KMS-11 (cell line): ENCODE measurements at regions not wholly inside any gene's neighbourhood (a gene's known extent, or its start where the extent isn't known, plus 50 kb on each side); places are given as distances from the start of the nearest gene placed in this dataset.

ENCODE experiments used
- H2AFZ ChIP-seq: fragments of 200-600 bp; sonication (generic); 2 replicates; pipeline ENCODE4 v1.6.1; 2016; ENCODE audit warnings: antibody characterized with exemption, mixed run types, low read depth
- H3K27ac ChIP-seq: fragments of 200-600 bp; sonication (generic); 2 replicates; pipeline ENCODE4 v1.6.1; 2016; ENCODE audit warnings: mild to moderate bottlenecking, mixed run types
- H3K27me3 ChIP-seq: fragments of 200-600 bp; sonication (generic); 2 replicates; pipeline ENCODE4 v1.6.1; 2017; ENCODE audit warnings: mild to moderate bottlenecking, low read depth, mixed run types, moderate library complexity; ENCODE audit not compliant: insufficient read depth
- H3K36me3 ChIP-seq: fragments of 200-600 bp; sonication (generic); 2 replicates; pipeline ENCODE4 v1.6.1; 2017; ENCODE audit warnings: mild to moderate bottlenecking, mixed run types; ENCODE audit not compliant: insufficient read depth
- H3K4me1 ChIP-seq: fragments of 200-600 bp; sonication (generic); 2 replicates; pipeline ENCODE4 v1.6.1; 2016; ENCODE audit warnings: mild to moderate bottlenecking, low read depth, mixed run types; ENCODE audit not compliant: poor library complexity, severe bottlenecking
- H3K4me2 ChIP-seq: fragments of 200-600 bp; sonication (generic); 2 replicates; pipeline ENCODE4 v1.7.0; 2016; ENCODE audit warnings: mild to moderate bottlenecking, mixed run types
- H3K4me3 ChIP-seq: fragments of 200-600 bp; sonication (generic); IDR thresholded peaks from 2 replicates; pipeline ENCODE4 v1.6.1; 2017; ENCODE audit warnings: low read depth, low read length, mixed read lengths; ENCODE audit not compliant: insufficient read depth
- H3K79me2 ChIP-seq: fragments of 200-600 bp; sonication (generic); 2 replicates; pipeline ENCODE4 v1.6.1; 2016; ENCODE audit warnings: low read depth, mixed run types; ENCODE audit not compliant: insufficient read depth
- H3K9ac ChIP-seq: fragments of 200-600 bp; sonication (generic); 2 replicates; pipeline ENCODE4 v1.6.1; 2016; ENCODE audit warnings: mild to moderate bottlenecking, mixed run types
- H4K20me1 ChIP-seq: fragments of 200-600 bp; sonication (generic); 2 replicates; pipeline ENCODE4 v1.6.1; 2016; ENCODE audit warnings: mild to moderate bottlenecking, mixed run types; ENCODE audit not compliant: insufficient read depth
- TF ChIP-seq, protein P1 (sequence below): fragments of 200-600 bp; sonication (generic); conservative IDR thresholded peaks from 2 replicates; pipeline ENCODE4 v1.6.1; 2017; ENCODE audit warnings: low read depth, mild to moderate bottlenecking, antibody characterized with exemption, low read length, moderate library complexity, mixed read lengths

DNA sequence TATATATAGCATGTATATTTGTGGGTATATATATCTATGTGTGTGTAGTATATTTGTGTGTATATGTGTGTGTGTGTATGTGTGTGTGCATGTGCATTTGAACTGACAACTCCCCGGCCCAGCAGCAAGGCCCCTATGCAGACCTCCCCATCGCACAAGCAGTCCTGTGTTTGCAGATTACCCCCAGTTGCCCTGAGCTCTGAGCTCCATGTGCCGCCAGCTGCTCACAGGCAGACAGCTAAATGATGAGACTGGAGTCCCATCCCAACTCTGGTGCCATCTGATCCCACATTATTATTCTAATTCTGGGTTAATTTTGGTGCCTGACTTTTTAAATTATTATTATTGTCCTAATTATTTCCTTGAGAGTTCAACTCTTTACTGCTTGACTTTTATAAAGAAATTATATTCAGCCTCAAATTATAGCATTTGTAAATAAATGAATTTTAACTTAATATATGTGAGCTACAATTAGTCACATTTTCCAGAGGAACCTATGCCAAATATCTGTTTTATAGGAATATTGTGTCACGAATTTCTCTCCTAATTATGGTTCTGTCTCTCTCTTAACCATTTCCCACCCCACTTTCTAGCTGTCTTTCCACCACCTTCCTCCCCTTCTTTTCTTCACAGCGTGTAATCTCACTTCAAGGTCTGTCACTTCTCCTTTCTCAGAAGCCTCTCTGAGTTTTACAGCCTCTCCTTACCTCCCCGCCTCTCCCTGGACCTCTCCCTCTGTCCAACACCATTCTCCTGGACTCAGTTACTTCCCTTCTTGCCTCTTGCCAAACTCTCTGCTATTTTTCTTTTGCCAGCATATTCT, 90.6 kb upstream of the SYNDIG1 start:
- H3K36me3 ChIP-seq, result no peaks in the 10 kb centered on the region
- H2AFZ ChIP-seq, result no peak overlapping the region
- TF ChIP-seq, protein P1, sequence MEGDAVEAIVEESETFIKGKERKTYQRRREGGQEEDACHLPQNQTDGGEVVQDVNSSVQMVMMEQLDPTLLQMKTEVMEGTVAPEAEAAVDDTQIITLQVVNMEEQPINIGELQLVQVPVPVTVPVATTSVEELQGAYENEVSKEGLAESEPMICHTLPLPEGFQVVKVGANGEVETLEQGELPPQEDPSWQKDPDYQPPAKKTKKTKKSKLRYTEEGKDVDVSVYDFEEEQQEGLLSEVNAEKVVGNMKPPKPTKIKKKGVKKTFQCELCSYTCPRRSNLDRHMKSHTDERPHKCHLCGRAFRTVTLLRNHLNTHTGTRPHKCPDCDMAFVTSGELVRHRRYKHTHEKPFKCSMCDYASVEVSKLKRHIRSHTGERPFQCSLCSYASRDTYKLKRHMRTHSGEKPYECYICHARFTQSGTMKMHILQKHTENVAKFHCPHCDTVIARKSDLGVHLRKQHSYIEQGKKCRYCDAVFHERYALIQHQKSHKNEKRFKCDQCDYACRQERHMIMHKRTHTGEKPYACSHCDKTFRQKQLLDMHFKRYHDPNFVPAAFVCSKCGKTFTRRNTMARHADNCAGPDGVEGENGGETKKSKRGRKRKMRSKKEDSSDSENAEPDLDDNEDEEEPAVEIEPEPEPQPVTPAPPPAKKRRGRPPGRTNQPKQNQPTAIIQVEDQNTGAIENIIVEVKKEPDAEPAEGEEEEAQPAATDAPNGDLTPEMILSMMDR, result no peak
- H4K20me1 ChIP-seq, result no peaks in the 10 kb centered on the region
- H3K4me2 ChIP-seq, result no peak overlapping the region
- H3K79me2 ChIP-seq, result no peaks in the 10 kb centered on the region
- peaks cover 4% of the 10 kb centered on the region for H3K4me1 ChIP-seq
- no peaks in the 10 kb centered on the region for H3K27me3 ChIP-seq
- H3K9ac ChIP-seq, result no peak overlapping the region
- no peak overlapping the region for H3K4me3 ChIP-seq
- no peak overlapping the region for H3K27ac ChIP-seq

DNA sequence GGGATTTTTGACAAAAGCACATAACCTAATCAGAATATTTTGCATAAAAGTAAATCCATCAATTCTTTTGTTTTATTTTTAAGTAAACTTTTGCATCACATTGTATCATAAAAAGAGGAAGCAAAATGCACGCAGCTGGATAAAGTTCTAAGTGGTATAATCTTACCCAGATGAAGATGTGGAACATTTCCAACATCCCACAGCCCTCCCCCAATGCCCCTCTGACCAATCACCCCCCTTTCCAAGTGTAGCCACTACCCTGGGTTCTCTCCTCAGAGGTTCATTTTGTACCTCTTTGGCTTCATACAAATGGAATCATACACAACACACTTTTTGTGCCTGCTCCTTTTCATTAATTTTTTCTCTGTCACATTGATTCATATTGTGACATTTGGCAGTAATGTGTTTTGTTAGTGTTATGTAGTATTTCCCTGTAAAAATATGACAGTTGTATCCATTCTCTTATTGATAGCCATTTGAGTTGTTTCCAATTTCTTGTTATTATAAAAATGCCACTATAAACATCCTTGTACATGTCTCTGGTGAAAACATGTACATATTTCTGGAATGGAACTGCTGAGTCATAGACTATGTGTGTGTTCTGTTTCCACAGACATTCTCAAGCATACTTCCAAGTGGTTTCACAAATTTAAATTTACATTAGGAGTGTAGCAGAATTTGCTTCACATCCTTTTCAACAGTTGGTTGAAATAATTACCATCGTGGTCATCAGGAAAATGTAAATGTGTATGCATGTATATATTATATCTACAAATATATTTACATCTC, 92.9 kb upstream of the SYNDIG1 start:
- H3K36me3 ChIP-seq, result no peaks in the 10 kb centered on the region
- TF ChIP-seq, protein P1, result no peak
- no peaks in the 10 kb centered on the region for H4K20me1 ChIP-seq
- no peak overlapping the region for H2AFZ ChIP-seq
- no peak overlapping the region for H3K27ac ChIP-seq
- no peak overlapping the region for H3K9ac ChIP-seq
- H3K4me1 ChIP-seq, result peaks cover 4% of the 10 kb centered on the region
- no peak overlapping the region for H3K4me3 ChIP-seq
- no peak overlapping the region for H3K4me2 ChIP-seq
- no peaks in the 10 kb centered on the region for H3K27me3 ChIP-seq
- H3K79me2 ChIP-seq, result no peaks in the 10 kb centered on the region

DNA sequence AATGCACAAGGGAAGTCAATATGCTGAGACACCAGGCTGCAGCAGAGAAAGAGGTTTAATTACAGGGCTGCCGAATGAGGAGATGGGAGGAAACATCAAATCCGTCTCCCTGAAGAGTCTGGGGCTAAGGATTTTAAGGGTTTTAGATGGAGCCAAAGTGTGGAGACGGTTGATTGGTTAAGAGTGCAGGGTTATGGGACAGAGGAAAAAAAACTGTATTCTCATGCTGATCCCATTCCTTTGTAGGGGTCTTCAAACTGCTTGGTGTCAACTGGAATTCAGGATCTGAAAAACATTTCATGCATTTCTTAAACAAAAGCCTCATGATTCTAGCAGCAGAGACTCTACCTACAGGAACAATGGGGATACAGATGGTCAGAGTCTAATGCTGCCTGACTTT, 96.1 kb upstream of the SYNDIG1 start:
- H3K4me2 ChIP-seq, result no peak overlapping the region
- no peaks in the 10 kb centered on the region for H3K27me3 ChIP-seq
- no peak overlapping the region for H3K4me3 ChIP-seq
- H3K79me2 ChIP-seq, result no peaks in the 10 kb centered on the region
- H3K9ac ChIP-seq, result no peak overlapping the region
- H3K4me1 ChIP-seq, result peaks cover 4% of the 10 kb centered on the region
- H3K36me3 ChIP-seq, result no peaks in the 10 kb centered on the region
- H4K20me1 ChIP-seq, result no peaks in the 10 kb centered on the region
- H2AFZ ChIP-seq, result no peak overlapping the region
- TF ChIP-seq, protein P1, result no peak
- no peak overlapping the region for H3K27ac ChIP-seq

DNA sequence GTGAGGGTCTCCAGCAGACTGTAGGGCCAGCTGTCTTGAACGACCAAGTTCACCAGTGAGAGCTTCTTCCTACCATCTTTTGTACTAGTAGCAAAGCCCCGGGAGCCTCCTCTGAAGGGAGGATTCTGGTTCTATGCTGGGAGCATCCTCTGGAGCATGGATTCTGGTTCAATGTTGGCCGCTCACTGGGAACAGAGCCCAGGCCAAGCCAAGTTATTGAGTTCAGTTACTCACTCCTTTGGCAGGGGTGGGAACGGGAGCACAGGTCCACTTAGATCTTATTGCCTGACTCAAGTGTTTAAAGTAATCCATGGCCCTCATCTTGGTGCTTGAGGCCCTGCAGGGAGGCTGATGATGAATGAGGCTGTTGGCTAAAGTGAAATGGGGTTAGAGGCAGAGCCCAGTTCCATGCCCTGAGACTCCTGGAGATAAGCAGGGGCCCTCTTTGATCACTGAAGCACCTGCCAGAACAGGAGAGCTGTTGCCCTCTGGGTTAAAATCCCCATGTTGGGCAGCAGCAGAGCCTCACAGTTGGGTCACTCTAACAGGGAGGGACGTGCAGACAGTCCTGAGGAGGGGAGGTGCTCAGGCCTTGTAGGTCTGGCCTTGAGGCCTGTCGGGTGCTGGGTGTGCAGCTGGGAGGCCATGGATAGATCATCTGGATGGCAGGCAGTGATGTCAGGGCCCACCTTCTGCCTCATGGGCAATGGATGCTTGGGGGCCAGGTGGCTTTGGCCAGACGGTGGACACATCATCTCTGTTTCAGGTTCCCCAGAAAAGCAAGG, 98.3 kb upstream of the SYNDIG1 start:
- no peaks in the 10 kb centered on the region for H3K36me3 ChIP-seq
- no peak overlapping the region for H3K9ac ChIP-seq
- H3K4me3 ChIP-seq, result no peak overlapping the region
- no peaks in the 10 kb centered on the region for H3K27me3 ChIP-seq
- H4K20me1 ChIP-seq, result no peaks in the 10 kb centered on the region
- H3K4me1 ChIP-seq, result no peaks in the 10 kb centered on the region
- H3K79me2 ChIP-seq, result no peaks in the 10 kb centered on the region
- TF ChIP-seq, protein P1, result no peak
- no peak overlapping the region for H3K27ac ChIP-seq
- H2AFZ ChIP-seq, result no peak overlapping the region
- no peak overlapping the region for H3K4me2 ChIP-seq
